ENCODE measurements at regions not wholly inside any gene's neighbourhood (a gene's known extent, or its start where the extent isn't known, plus 50 kb on each side); places are given as distances from the start of the nearest gene placed in this dataset.
"Not testable (repeated sequence)": the region's sequence is repeated elsewhere in the genome, so short reads cannot be mapped to it uniquely, and the experiment has no call there.

DNA sequence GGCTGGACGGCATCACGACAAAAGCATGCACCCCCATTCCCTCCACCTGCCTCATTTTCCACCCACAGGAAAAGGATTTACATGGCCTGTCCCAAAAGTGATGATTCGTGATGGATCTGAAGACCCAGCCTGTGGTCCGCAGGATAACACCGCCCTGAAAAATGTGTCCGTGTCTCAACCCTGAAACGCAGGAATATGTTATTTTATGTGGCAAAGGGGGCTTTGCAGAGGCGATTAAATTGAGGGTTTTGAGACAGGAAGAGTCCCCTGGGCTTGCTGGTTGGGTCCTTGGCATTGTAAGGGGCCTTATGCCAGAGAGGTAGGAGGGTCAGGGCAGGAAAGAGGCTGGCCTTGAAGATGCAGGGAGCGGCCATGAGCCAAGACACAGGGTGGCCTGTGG is 80.2 kb upstream of the PPP2R2D start:
- H3K4me3 Mint-ChIP-seq = no peak overlapping the region
- H3K36me3 Mint-ChIP-seq (ENCODE audit: low read depth) = no peaks in the 10 kb centered on the region
- peaks cover 9% of the 10 kb centered on the region for H3K27me3 Mint-ChIP-seq (ENCODE audit: insufficient read depth)
- TF ChIP-seq, protein P1, sequence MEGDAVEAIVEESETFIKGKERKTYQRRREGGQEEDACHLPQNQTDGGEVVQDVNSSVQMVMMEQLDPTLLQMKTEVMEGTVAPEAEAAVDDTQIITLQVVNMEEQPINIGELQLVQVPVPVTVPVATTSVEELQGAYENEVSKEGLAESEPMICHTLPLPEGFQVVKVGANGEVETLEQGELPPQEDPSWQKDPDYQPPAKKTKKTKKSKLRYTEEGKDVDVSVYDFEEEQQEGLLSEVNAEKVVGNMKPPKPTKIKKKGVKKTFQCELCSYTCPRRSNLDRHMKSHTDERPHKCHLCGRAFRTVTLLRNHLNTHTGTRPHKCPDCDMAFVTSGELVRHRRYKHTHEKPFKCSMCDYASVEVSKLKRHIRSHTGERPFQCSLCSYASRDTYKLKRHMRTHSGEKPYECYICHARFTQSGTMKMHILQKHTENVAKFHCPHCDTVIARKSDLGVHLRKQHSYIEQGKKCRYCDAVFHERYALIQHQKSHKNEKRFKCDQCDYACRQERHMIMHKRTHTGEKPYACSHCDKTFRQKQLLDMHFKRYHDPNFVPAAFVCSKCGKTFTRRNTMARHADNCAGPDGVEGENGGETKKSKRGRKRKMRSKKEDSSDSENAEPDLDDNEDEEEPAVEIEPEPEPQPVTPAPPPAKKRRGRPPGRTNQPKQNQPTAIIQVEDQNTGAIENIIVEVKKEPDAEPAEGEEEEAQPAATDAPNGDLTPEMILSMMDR (IDR thresholded peaks at IDR 0.05) = no peak
- no peak overlapping the region for H3K27ac Mint-ChIP-seq
- H3K4me1 Mint-ChIP-seq (ENCODE audit: low read depth) = no peaks in the 10 kb centered on the region
- peaks cover 15% of the 10 kb centered on the region; the same call in 1 of the 2 replicates for H3K9me3 Mint-ChIP-seq
- DNase-seq = no peak

DNA sequence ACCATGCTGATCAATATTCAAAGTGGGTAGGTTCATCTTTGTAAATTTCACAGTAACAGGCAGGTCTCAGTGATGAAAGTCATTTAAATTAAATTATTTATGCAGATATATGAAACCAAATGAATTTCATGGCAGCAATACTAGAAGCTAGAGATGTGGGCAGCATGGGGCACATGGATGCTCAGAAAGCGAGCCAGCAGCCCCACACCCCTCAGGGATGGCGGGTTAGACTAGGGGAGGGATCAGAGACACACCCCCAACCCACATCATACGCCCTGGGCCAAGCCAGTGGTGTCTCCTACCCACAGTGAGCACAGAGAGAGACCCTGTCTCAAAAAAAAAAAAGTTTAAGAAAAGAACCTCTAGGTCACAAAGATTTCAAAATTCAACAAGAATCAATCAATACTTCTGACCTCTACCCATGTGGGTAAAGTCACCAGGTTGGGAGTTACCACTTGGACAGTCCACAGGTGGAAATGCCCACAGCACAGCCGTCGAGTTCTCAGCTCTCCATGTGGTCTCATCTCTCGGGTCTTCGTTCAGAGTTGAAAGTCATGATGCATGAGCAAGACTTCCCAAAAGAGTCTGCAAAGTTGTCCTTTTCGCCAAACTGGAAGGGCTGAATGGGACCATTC is 79.3 kb upstream of the PPP2R2D start:
- TF ChIP-seq, protein P1 (IDR thresholded peaks at IDR 0.05) = no peak
- Mint-ChIP-seq H3K27me3 (ENCODE audit: insufficient read depth) (peaks cover 9% of the 10 kb centered on the region), H3K36me3 (ENCODE audit: low read depth) (no peaks in the 10 kb centered on the region), H3K4me3 (no peak overlapping the region), H3K27ac (no peak overlapping the region), H3K4me1 (ENCODE audit: low read depth) (no peaks in the 10 kb centered on the region), H3K9me3 (peaks cover 15% of the 10 kb centered on the region; the same call in 1 of the 2 replicates)
- no peak for DNase-seq

DNA sequence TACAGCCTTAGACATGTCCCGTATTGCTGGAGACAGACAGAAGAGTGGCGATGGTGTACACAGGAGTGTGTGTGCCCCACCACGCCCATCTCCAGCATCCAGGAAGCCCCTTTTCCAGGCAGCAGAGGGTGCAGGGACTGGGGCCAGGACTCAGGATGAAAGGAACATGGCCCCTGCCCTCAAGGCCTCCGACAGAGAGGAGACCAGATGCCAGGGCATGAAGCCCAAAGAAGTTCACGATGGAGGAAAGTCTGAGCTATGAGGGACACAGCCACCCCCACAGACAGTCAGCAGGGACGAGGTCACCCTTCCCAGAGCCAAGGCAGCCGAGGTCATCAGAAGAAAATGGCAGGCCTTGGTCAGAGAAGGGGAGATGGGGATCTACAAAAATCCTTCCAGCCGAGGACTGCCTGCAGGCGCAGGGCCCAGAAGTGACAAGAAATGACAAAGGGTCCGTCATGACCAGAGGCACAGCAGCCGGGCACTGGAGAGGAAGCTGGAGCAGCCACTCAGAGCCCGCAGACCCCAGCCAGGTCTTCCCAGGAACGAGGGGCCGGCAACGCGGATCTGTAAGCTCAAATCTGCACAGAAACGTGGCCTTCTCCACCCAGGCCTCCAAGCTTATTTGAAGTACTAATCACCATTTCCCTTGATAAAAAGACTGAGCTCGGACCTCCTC is 78.7 kb upstream of the PPP2R2D start:
- Mint-ChIP-seq H3K4me1 (ENCODE audit: low read depth) (no peaks in the 10 kb centered on the region), H3K9me3 (peaks cover 15% of the 10 kb centered on the region; the same call in 1 of the 2 replicates), H3K27ac (no peak overlapping the region), H3K4me3 (no peak overlapping the region), H3K36me3 (ENCODE audit: low read depth) (no peaks in the 10 kb centered on the region), H3K27me3 (ENCODE audit: insufficient read depth) (peaks cover 9% of the 10 kb centered on the region; the same call in 1 of the 2 replicates)
- TF ChIP-seq, protein P1 (IDR thresholded peaks at IDR 0.05) = no peak
- DNase-seq = no peak

DNA sequence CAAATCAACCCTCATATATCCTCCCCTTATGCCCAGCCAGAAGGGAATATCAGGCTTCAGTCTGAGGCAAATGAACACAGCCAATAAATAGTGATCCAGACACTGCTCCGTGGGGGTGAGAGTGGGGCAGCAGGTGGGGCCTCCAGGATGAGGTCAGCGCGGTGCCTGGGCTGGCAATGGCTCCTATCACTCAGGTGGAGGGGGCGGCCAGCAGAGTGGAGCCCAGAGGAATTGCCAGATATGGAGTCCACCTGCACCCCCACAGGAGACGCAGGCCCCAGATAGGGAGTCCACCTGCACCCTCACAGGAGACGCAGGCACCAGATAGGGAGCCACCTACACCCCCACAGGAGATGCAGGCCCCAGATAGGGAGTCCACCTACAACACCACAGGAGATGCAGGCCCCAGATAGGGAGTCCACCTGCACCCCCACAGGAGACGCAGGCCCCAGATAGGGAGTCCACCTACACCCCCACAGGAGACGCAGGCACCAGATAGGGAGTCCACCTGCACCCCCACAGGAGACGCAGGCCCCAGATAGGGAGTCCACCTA is 78.0 kb upstream of the PPP2R2D start:
- no peak for DNase-seq
- TF ChIP-seq, protein P1 (IDR thresholded peaks at IDR 0.05) = no peak

DNA sequence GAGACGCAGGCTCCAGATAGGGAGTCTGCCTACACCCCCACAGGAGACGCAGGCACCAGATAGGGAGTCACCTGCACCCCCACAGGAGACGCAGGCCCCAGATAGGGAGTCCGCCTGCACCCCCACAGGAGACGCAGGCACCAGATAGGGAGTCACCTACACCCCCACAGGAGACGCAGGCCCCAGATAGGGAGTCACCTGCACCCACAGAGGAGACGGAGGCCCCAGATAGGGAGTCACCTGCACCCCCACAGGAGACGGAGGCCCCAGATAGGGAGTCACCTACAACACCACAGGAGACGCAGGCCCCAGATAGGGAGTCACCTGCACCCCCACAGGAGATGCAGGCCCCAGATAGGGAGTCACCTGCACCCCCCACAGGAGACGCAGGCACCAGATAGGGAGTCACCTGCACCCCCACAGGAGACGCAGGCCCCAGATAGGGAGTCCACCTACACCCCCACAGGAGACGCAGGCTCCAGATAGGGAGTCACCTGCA is 77.2 kb upstream of the PPP2R2D start:
- not testable (repeated sequence) for H3K36me3 Mint-ChIP-seq (ENCODE audit: low read depth); H3K27ac Mint-ChIP-seq; H3K4me3 Mint-ChIP-seq; DNase-seq; H3K27me3 Mint-ChIP-seq (ENCODE audit: insufficient read depth); H3K4me1 Mint-ChIP-seq (ENCODE audit: low read depth); H3K9me3 Mint-ChIP-seq

More for the DNA sequence above, 78.0 kb upstream of the PPP2R2D start:
- H3K9me3 Mint-ChIP-seq = peaks cover 9% of the 10 kb centered on the region; the same call in 1 of the 2 replicates
- no peaks in the 10 kb centered on the region for H3K4me1 Mint-ChIP-seq (ENCODE audit: low read depth)
- no peak overlapping the region for H3K27ac Mint-ChIP-seq
- no peak overlapping the region for H3K4me3 Mint-ChIP-seq
- H3K36me3 Mint-ChIP-seq (ENCODE audit: low read depth) = no peaks in the 10 kb centered on the region
- peaks cover 6% of the 10 kb centered on the region; the same call in 1 of the 2 replicates for H3K27me3 Mint-ChIP-seq (ENCODE audit: insufficient read depth)
